Mesenchymal stem cell (in vitro differentiated cells and primary cell): ENCODE measurements at regions not wholly inside any gene's neighbourhood (a gene's known extent, or its start where the extent isn't known, plus 50 kb on each side); places are given as distances from the start of the nearest gene placed in this dataset.
A peak's percentile ranks its signal among the peaks of the same experiment; 100 is the strongest.

Experiments used
- DNase-seq: peaks from one replicate; pipeline ENCODE4 v3.0.0-alpha.2; 2013
- H2AFZ ChIP-seq: one replicate; pipeline ENCODE4 v1.6.1; 2013; ENCODE audit warnings: low read depth, mild to moderate bottlenecking, control low read depth, inconsistent platforms, low read length, moderate library complexity
- H2AK5ac ChIP-seq: 2 replicates; pipeline ENCODE4 v1.6.1; 2013; ENCODE audit warnings: low read length, moderate library complexity, mild to moderate bottlenecking, inconsistent platforms; ENCODE audit not compliant: severe bottlenecking
- H2BK120ac ChIP-seq: one replicate; pipeline ENCODE4 v1.6.1; 2013; ENCODE audit warnings: low read depth, mild to moderate bottlenecking, inconsistent platforms, low read length, moderate library complexity
- H2BK12ac ChIP-seq, 2 experiments: one replicate each; pipeline ENCODE4 v1.6.1; 2013; ENCODE audit warnings: inconsistent platforms in 2 of 2, low read length in 2 of 2, mild to moderate bottlenecking in 2 of 2, moderate library complexity in 2 of 2, control low read depth in 1 of 2
- H2BK15ac ChIP-seq: one replicate; pipeline ENCODE4 v1.6.1; 2013; ENCODE audit warnings: mild to moderate bottlenecking, low read depth, inconsistent platforms; ENCODE audit not compliant: poor library complexity, severe bottlenecking
- H2BK5ac ChIP-seq: 2 replicates; pipeline ENCODE4 v1.6.1; 2013; ENCODE audit warnings: low read depth, mild to moderate bottlenecking, low read length, control low read depth, inconsistent platforms; ENCODE audit not compliant: poor library complexity, severe bottlenecking
- H3K14ac ChIP-seq, 2 experiments: one replicate each; pipeline ENCODE4 v1.6.1; 2013; ENCODE audit warnings: inconsistent platforms in 2 of 2, low read length in 2 of 2, control low read depth in 1 of 2, mild to moderate bottlenecking in 1 of 2, moderate library complexity in 1 of 2
- H3K18ac ChIP-seq, 2 experiments: one replicate each; pipeline ENCODE4 v1.6.1; 2013; ENCODE audit warnings: inconsistent platforms in 2 of 2, low read length in 2 of 2, control low read depth in 1 of 2, low read depth in 1 of 2, mild to moderate bottlenecking in 1 of 2
- H3K23ac ChIP-seq, 2 experiments: one replicate each; pipeline ENCODE4 v1.6.1; 2013; ENCODE audit warnings: inconsistent platforms in 2 of 2, low read length in 2 of 2, mild to moderate bottlenecking in 2 of 2, moderate library complexity in 2 of 2, control low read depth in 1 of 2
- H3K27ac ChIP-seq: 2 replicates; pipeline ENCODE4 v1.5.1; 2013; ENCODE audit warnings: mild to moderate bottlenecking, moderate library complexity, low read length, control low read depth, inconsistent platforms; ENCODE audit not compliant: poor library complexity, severe bottlenecking
- H3K27me3 ChIP-seq, 2 experiments: 2 replicates each; pipeline versions ENCODE4 v1.6.1 to v1.7.0; 2013; ENCODE audit warnings: low read length in 2 of 2, mild to moderate bottlenecking in 2 of 2, moderate library complexity in 2 of 2, control low read depth in 1 of 2, inconsistent platforms in 1 of 2; ENCODE audit not compliant: control insufficient read depth in 1 of 2, insufficient read depth in 1 of 2
- H3K36me3 ChIP-seq, 2 experiments: 2 replicates each; pipeline versions ENCODE4 v1.6.1 to v1.7.0; 2013; ENCODE audit warnings: low read length in 2 of 2, control low read depth in 1 of 2, inconsistent platforms in 1 of 2, low read depth in 1 of 2, mild to moderate bottlenecking in 1 of 2; ENCODE audit not compliant: insufficient read depth in 2 of 2, control insufficient read depth in 1 of 2
- H3K4ac ChIP-seq, 2 experiments: one replicate each; pipeline ENCODE4 v1.6.1; 2013; ENCODE audit warnings: inconsistent platforms in 2 of 2, low read length in 2 of 2, mild to moderate bottlenecking in 2 of 2, moderate library complexity in 2 of 2, control low read depth in 1 of 2, low read depth in 1 of 2
- H3K4me1 ChIP-seq: 2 replicates; pipeline ENCODE4 v1.6.1; 2013; ENCODE audit warnings: low read depth, low read length, control low read depth; ENCODE audit not compliant: control insufficient read depth, insufficient read depth
- H3K4me2 ChIP-seq: 2 replicates; pipeline ENCODE4 v1.6.1; 2013; ENCODE audit warnings: low read length, mild to moderate bottlenecking, inconsistent platforms; ENCODE audit not compliant: poor library complexity, severe bottlenecking
- H3K4me3 ChIP-seq, 2 experiments: 2 replicates each; pipeline versions ENCODE4 v1.5.1 to v1.7.0; 2013; ENCODE audit warnings: low read length in 2 of 2, mild to moderate bottlenecking in 2 of 2, control low read depth in 1 of 2, low read depth in 1 of 2; ENCODE audit not compliant: insufficient read depth in 1 of 2
- H3K79me1 ChIP-seq: replicated peaks from 2 replicates; pipeline ENCODE4 v1.6.1; 2013; ENCODE audit warnings: mild to moderate bottlenecking, control low read depth, low read length, inconsistent platforms; ENCODE audit not compliant: poor library complexity, severe bottlenecking
- H3K9ac ChIP-seq: 2 replicates; pipeline ENCODE4 v1.7.0; 2013; ENCODE audit warnings: mild to moderate bottlenecking, low read length, moderate library complexity
- H3K9me3 ChIP-seq: 2 replicates; pipeline ENCODE4 v1.7.0; 2013; ENCODE audit warnings: mild to moderate bottlenecking, low read length; ENCODE audit not compliant: control insufficient read depth
- H4K8ac ChIP-seq: one replicate; pipeline ENCODE4 v1.6.1; 2013; ENCODE audit warnings: inconsistent platforms, mild to moderate bottlenecking, low read length, moderate library complexity
- H4K91ac ChIP-seq: one replicate; pipeline ENCODE4 v1.6.1; 2013; ENCODE audit warnings: mild to moderate bottlenecking, low read length, inconsistent platforms
- WGBS: methylation state at CpG from one replicate; pipeline ENCODE4 v1.1.7; 2013; ENCODE audit warnings: mixed read lengths; 5-methylcytosine and 5-hydroxymethylcytosine counted together

- H3K4me3 ChIP-seq, result no peak overlapping the region
- no peak overlapping the region for H3K18ac ChIP-seq
- no peak overlapping the region for H2BK15ac ChIP-seq
- no peak overlapping the region for H3K4ac ChIP-seq
- H3K9me3 ChIP-seq, result no peaks in the 10 kb centered on the region
- no peaks in the 10 kb centered on the region for H3K4me1 ChIP-seq
- H2AK5ac ChIP-seq, result no peak overlapping the region
- H3K23ac ChIP-seq, result no peak overlapping the region
- H3K14ac ChIP-seq, result no peak overlapping the region
- no peak overlapping the region for H2BK120ac ChIP-seq
- H2BK5ac ChIP-seq, result no peak overlapping the region
- WGBS, result 81% methylated on average over 5 of the region's 6 CpGs
- no peak overlapping the region for H3K27ac ChIP-seq
- no peak overlapping the region for H2AFZ ChIP-seq
- no peak for DNase-seq
- no peaks in the 10 kb centered on the region for H3K36me3 ChIP-seq
- no peak overlapping the region for H3K4me2 ChIP-seq
- H4K91ac ChIP-seq, result no peak overlapping the region
- H3K79me1 ChIP-seq, result no peaks in the 10 kb centered on the region
- H3K27me3 ChIP-seq, result no peaks in the 10 kb centered on the region
- H4K8ac ChIP-seq, result no peak overlapping the region
- no peak overlapping the region for H2BK12ac ChIP-seq
- H3K9ac ChIP-seq, result no peak overlapping the region
Measured at GRCh38 chr2:129735576-129735975, 243.9 kb upstream of the RAB6C start.

- Histone ChIP-seq H3K4me2 (no peak overlapping the region), H3K9me3 (no peaks in the 10 kb centered on the region), H4K8ac (no peak overlapping the region), H2AFZ (no peak overlapping the region), H2BK5ac (no peak overlapping the region), H3K79me1 (no peaks in the 10 kb centered on the region), H3K23ac (no peak overlapping the region), H3K9ac (no peak overlapping the region), H3K18ac (no peak overlapping the region), H3K27ac (no peak overlapping the region), H3K4me3 (no peak overlapping the region), H2BK120ac (no peak overlapping the region), H3K14ac (no peak overlapping the region), H3K4me1 (no peaks in the 10 kb centered on the region), H3K36me3 (no peaks in the 10 kb centered on the region), H3K27me3 (no peaks in the 10 kb centered on the region), H3K4ac (no peak overlapping the region), H2BK15ac (no peak overlapping the region), H4K91ac (no peak overlapping the region), H2BK12ac (no peak overlapping the region), H2AK5ac (no peak overlapping the region)
- WGBS, result 74% methylated on average over 13 of the region's 15 CpGs
- DNase-seq, result no peak
Measured at GRCh38 chr2:129737660-129738527, 241.6 kb upstream of the RAB6C start.

DNA sequence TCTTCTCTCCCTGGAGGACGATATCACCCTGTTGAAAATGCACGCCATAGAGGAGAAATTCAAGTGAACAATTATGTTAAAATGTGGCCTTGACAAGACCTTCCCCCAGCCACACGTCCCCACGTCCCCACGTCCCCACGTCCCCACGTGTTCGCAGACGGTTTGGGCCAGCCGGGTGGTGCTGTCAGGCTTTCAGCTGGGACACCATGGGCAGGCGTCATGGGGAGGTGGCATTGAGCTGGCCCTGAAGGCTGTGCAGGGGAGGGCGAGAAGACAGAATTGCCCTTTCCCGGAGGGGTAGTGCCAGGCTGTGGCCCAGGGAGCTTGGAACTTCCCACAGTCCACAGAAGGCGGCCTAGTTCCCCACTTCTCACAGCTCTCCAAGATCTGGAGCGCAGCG is 240.7 kb upstream of the RAB6C start:
- Histone ChIP-seq H4K8ac (no peak overlapping the region), H2AFZ (no peak overlapping the region), H3K9ac (no peak overlapping the region), H3K4ac (no peak overlapping the region), H3K9me3 (no peaks in the 10 kb centered on the region), H2AK5ac (no peak overlapping the region), H3K27me3 (no peaks in the 10 kb centered on the region), H3K14ac (no peak overlapping the region), H2BK15ac (no peak overlapping the region), H3K18ac (no peak overlapping the region), H3K4me1 (no peaks in the 10 kb centered on the region), H3K23ac (no peak overlapping the region), H2BK120ac (no peak overlapping the region), H2BK5ac (no peak overlapping the region), H3K4me2 (no peak overlapping the region), H3K4me3 (no peak overlapping the region), H4K91ac (no peak overlapping the region), H3K27ac (no peak overlapping the region), H3K79me1 (no peaks in the 10 kb centered on the region), H3K36me3 (no peaks in the 10 kb centered on the region), H2BK12ac (no peak overlapping the region)
- WGBS, result 88% methylated on average over 16 of the region's 16 CpGs
- no peak for DNase-seq

GRCh38 chr2:129740504-129740903 is 239.0 kb upstream of the RAB6C start:
- Histone ChIP-seq H2AFZ (no peak overlapping the region), H3K18ac (no peak overlapping the region), H4K8ac (no peak overlapping the region), H3K27ac (no peak overlapping the region), H3K4me3 (no peak overlapping the region), H3K9me3 (no peaks in the 10 kb centered on the region), H3K4me2 (no peak overlapping the region), H3K9ac (no peak overlapping the region), H3K4ac (no peak overlapping the region), H3K36me3 (no peaks in the 10 kb centered on the region), H3K4me1 (no peaks in the 10 kb centered on the region), H3K23ac (no peak overlapping the region), H4K91ac (peak overlapping the region; percentile 20), H2BK12ac (no peak overlapping the region), H2BK5ac (no peak overlapping the region), H3K27me3 (no peaks in the 10 kb centered on the region), H3K79me1 (no peaks in the 10 kb centered on the region), H2BK120ac (no peak overlapping the region), H2BK15ac (no peak overlapping the region), H3K14ac (no peak overlapping the region), H2AK5ac (no peak overlapping the region)
- WGBS, result 78% methylated on average over 7 of the region's 7 CpGs
- DNase-seq, result no peak
